Colonic mucosa (tissue), 4 donors: ENCODE measurements at regions not wholly inside any gene's neighbourhood (a gene's known extent, or its start where the extent isn't known, plus 50 kb on each side); places are given as distances from the start of the nearest gene placed in this dataset.
A peak's percentile ranks its signal among the peaks of the same experiment; 100 is the strongest.

ENCODE experiments used
- DNase-seq: peaks from one replicate; pipeline ENCODE4 v3.0.0-alpha.2; 2020
- H3K27ac ChIP-seq: fragments of 200-600 bp; one replicate; pipeline ENCODE4 v1.8.0; 2021
- H3K27me3 ChIP-seq: fragments of 200-600 bp; one replicate; pipeline ENCODE4 v1.8.0; 2021
- H3K36me3 ChIP-seq: fragments of 200-600 bp; one replicate; pipeline ENCODE4 v1.8.0; 2021
- H3K4me1 ChIP-seq: fragments of 200-600 bp; one replicate; pipeline ENCODE4 v1.8.0; 2021; ENCODE audit warnings: mild to moderate bottlenecking
- H3K4me3 ChIP-seq: fragments of 200-600 bp; one replicate; pipeline ENCODE4 v1.8.0; 2021
- H3K9ac ChIP-seq, 2 donors: one replicate each; pipeline ENCODE4 v1.7.0; 2013; ENCODE audit warnings: control low read depth in 2 of 2, low read depth in 2 of 2, low read length in 2 of 2
- H3K9me3 ChIP-seq: fragments of 200-600 bp; one replicate; pipeline ENCODE4 v1.8.0; 2021
- CTCF ChIP-seq: fragments of 200-600 bp; IDR thresholded peaks from one replicate; pipeline ENCODE4 v1.8.0; 2022; ENCODE audit warnings: antibody characterized with exemption, mild to moderate bottlenecking
- intact Hi-C: fragments of 100-400 bp; cut with DNase I; formaldehyde crosslinking; loops from one replicate; pipeline ENCODE4 v1.14.1; 2022
- donor health status: healthy.
- donor health status: DM: no; HTN: no; CAD: no.
- donor health status: DM: no; HTN: no; CAD: no.

GRCh38 chr9:84163052-84163650 lies 177.4 kb downstream of the SLC28A3 start:
- TF ChIP-seq CTCF = no peak
- Histone ChIP-seq H3K27me3 (no peaks in the 10 kb centered on the region), H3K36me3 (no peaks in the 10 kb centered on the region), H3K9me3 (no peaks in the 10 kb centered on the region), H3K4me3 (no peak overlapping the region), H3K27ac (no peak overlapping the region), H3K9ac (no peak overlapping the region), H3K4me1 (no peaks in the 10 kb centered on the region)
- intact Hi-C loops = loop anchor here (10.0 kb wide), 1 partner anchor 228 kb away; no protein-coding TSS in a partner anchor
- DNase-seq = no peak

GRCh38 chr9:84166891-84167290 lies 173.7 kb downstream of the SLC28A3 start:
- H3K4me1 ChIP-seq = no peaks in the 10 kb centered on the region
- H3K9ac ChIP-seq = no peak overlapping the region
- no peaks in the 10 kb centered on the region for H3K27me3 ChIP-seq
- TF ChIP-seq CTCF = no peak
- no peaks in the 10 kb centered on the region for H3K9me3 ChIP-seq
- no peak overlapping the region for H3K27ac ChIP-seq
- DNase-seq = no peak
- H3K4me3 ChIP-seq = no peak overlapping the region
- intact Hi-C loops = loop anchor here (10.0 kb wide), 1 partner anchor 232 kb away; no protein-coding TSS in a partner anchor
- H3K36me3 ChIP-seq = no peaks in the 10 kb centered on the region

- Histone ChIP-seq H3K36me3 (no peaks in the 10 kb centered on the region), H3K9me3 (no peaks in the 10 kb centered on the region), H3K9ac (no peak overlapping the region), H3K27ac (no peak overlapping the region), H3K4me1 (no peaks in the 10 kb centered on the region), H3K27me3 (no peaks in the 10 kb centered on the region), H3K4me3 (no peak overlapping the region)
- intact Hi-C loops = loop anchor here (10.0 kb wide), 1 partner anchor 234 kb away; no protein-coding TSS in a partner anchor
- TF ChIP-seq CTCF = no peak
- DNase-seq = no peak
Observed at GRCh38 chr9:84169240-84169639, 171.3 kb downstream of the SLC28A3 start.

GRCh38 chr9:84170521-84171141 lies 169.9 kb downstream of the SLC28A3 start:
- Histone ChIP-seq H3K4me1 (no peaks in the 10 kb centered on the region), H3K27ac (no peak overlapping the region), H3K9me3 (no peaks in the 10 kb centered on the region), H3K4me3 (no peak overlapping the region), H3K27me3 (no peaks in the 10 kb centered on the region), H3K9ac (no peak overlapping the region), H3K36me3 (no peaks in the 10 kb centered on the region)
- no peak for TF ChIP-seq CTCF
- intact Hi-C loops = loop anchor here (5.0 kb wide), 1 partner anchor 92 kb away; no protein-coding TSS in a partner anchor
- peak; percentile 53 for DNase-seq

- H3K4me1 ChIP-seq = no peaks in the 10 kb centered on the region
- H3K27me3 ChIP-seq = no peaks in the 10 kb centered on the region
- DNase-seq = no peak
- H3K4me3 ChIP-seq = no peak overlapping the region
- no peaks in the 10 kb centered on the region for H3K9me3 ChIP-seq
- intact Hi-C loops = loop anchor here (5.0 kb wide), 1 partner anchor 88 kb away; no protein-coding TSS in a partner anchor
- no peak overlapping the region for H3K9ac ChIP-seq
- no peak overlapping the region for H3K27ac ChIP-seq
- no peaks in the 10 kb centered on the region for H3K36me3 ChIP-seq
- no peak for TF ChIP-seq CTCF
Observed at GRCh38 chr9:84173961-84174360, 166.6 kb downstream of the SLC28A3 start.
